WTC11 (cell line): ENCODE measurements at regions not wholly inside any gene's neighbourhood (a gene's known extent, or its start where the extent isn't known, plus 50 kb on each side); places are given as distances from the start of the nearest gene placed in this dataset.

ENCODE experiments used
- ATAC-seq: fragments of 200-7000 bp; cut with Tn5 transposase; 2 replicates; pipeline ENCODE4 v1.10.0; 2021; ENCODE audit warnings: mild to moderate bottlenecking, moderate library complexity
- CTCF ChIA-PET: fragments of 300-600 bp; sonication (Branson Sonifier 250); formaldehyde crosslinking; loops from one replicate; lab custom pipeline; 2021; ENCODE audit warnings: antibody characterized with exemption; lab: Charles Lee
- POLR2A ChIA-PET: fragments of 350-600 bp; sonication (Branson Sonifier 250); formaldehyde crosslinking; loops from one replicate; lab custom pipeline; 2021; ENCODE audit warnings: antibody characterized with exemption; lab: Charles Lee
- DNase-seq: peaks from one replicate; pipeline ENCODE4 v3.0.0; 2021; ENCODE audit warnings: low spot score
- H3K27ac Mint-ChIP-seq: 2 replicates; pipeline ENCODE4 v1.8.0; 2021; ENCODE audit warnings: mixed read lengths
- H3K27me3 Mint-ChIP-seq: 2 replicates; pipeline ENCODE4 v1.8.0; 2021; ENCODE audit warnings: low read depth, mild to moderate bottlenecking, moderate library complexity, mixed read lengths
- H3K36me3 Mint-ChIP-seq: 2 replicates; pipeline ENCODE4 v1.8.0; 2021; ENCODE audit warnings: mixed read lengths
- H3K4me1 Mint-ChIP-seq: 2 replicates; pipeline ENCODE4 v1.8.0; 2022; ENCODE audit warnings: mixed read lengths
- H3K4me3 Mint-ChIP-seq: 2 replicates; pipeline ENCODE4 v1.8.0; 2021; ENCODE audit warnings: mild to moderate bottlenecking, moderate library complexity, mixed read lengths
- H3K9me3 Mint-ChIP-seq: 2 replicates; pipeline ENCODE4 v1.8.0; 2021; ENCODE audit warnings: mixed read lengths
- EMX1 ChIP-seq: fragments of 250-450 bp; sonication (Bioruptor Pico); IDR thresholded peaks from 2 replicates; pipeline ENCODE4 v1.8.0; 2021; ENCODE audit warnings: mild to moderate bottlenecking
- ESRRA ChIP-seq: sonication (generic); formaldehyde crosslinking; IDR thresholded peaks from 2 replicates; pipeline ENCODE4 v1.8.1; 2022; ENCODE audit warnings: mild to moderate bottlenecking, missing genetic modification reagents, borderline replicate concordance
- FOXJ3 ChIP-seq: sonication (generic); formaldehyde crosslinking; IDR thresholded peaks from 2 replicates; pipeline ENCODE4 v1.9.0; 2021; ENCODE audit warnings: missing genetic modification reagents, mild to moderate bottlenecking, borderline replicate concordance
- JAZF1 ChIP-seq: fragments of 250-450 bp; sonication (Bioruptor Pico); IDR thresholded peaks from 2 replicates; pipeline ENCODE4 v1.9.0; 2021; ENCODE audit warnings: moderate library complexity, mild to moderate bottlenecking, inconsistent platforms
- NFYB ChIP-seq: sonication (generic); formaldehyde crosslinking; conservative IDR thresholded peaks from 2 replicates; pipeline ENCODE4 v1.8.0; 2022; ENCODE audit warnings: low read depth, missing genetic modification reagents
- OVOL2 ChIP-seq: fragments of 250-450 bp; sonication (Bioruptor Pico); IDR thresholded peaks from 2 replicates; pipeline ENCODE4 v1.9.0; 2021; ENCODE audit warnings: mild to moderate bottlenecking, borderline replicate concordance
- PRDM15 ChIP-seq: sonication (generic); formaldehyde crosslinking; IDR thresholded peaks from 2 replicates; pipeline ENCODE4 v1.8.0; 2022; ENCODE audit warnings: missing genetic modification reagents
- RELA ChIP-seq: sonication (generic); formaldehyde crosslinking; IDR thresholded peaks from 2 replicates; pipeline ENCODE4 v1.8.1; 2022; ENCODE audit warnings: missing genetic modification reagents, mild to moderate bottlenecking, borderline replicate concordance
- STAT6 ChIP-seq: sonication (generic); formaldehyde crosslinking; conservative IDR thresholded peaks from 2 replicates; pipeline ENCODE4 v1.8.1; 2023; ENCODE audit warnings: mild to moderate bottlenecking, low read depth, missing genetic modification reagents, moderate library complexity
- TCF7 ChIP-seq: sonication (generic); formaldehyde crosslinking; IDR thresholded peaks from 2 replicates; pipeline ENCODE4 v1.8.0; 2022; ENCODE audit warnings: mild to moderate bottlenecking, low read depth, missing genetic modification reagents, moderate library complexity
- ZNF232 ChIP-seq: sonication (generic); formaldehyde crosslinking; IDR thresholded peaks from 2 replicates; pipeline ENCODE4 v1.8.0; 2022; ENCODE audit warnings: mild to moderate bottlenecking, missing genetic modification reagents
- ZNF263 ChIP-seq: sonication (generic); formaldehyde crosslinking; IDR thresholded peaks from 2 replicates; pipeline ENCODE4 v1.8.1; 2022; ENCODE audit warnings: low read depth, mild to moderate bottlenecking, moderate library complexity, missing genetic modification reagents
- ZNF281 ChIP-seq: sonication (generic); formaldehyde crosslinking; IDR thresholded peaks from 2 replicates; pipeline ENCODE4 v1.8.0; 2023; ENCODE audit warnings: mild to moderate bottlenecking, missing genetic modification reagents
- ZNF532 ChIP-seq: fragments of 250-450 bp; sonication (Bioruptor Pico); IDR thresholded peaks from 2 replicates; pipeline ENCODE4 v1.9.0; 2021; ENCODE audit warnings: mild to moderate bottlenecking, borderline replicate concordance

- Mint-ChIP-seq H3K9me3 (peaks cover 11% of the 10 kb centered on the region), H3K27me3 (peaks cover 16% of the 10 kb centered on the region), H3K4me3 (no peak overlapping the region), H3K27ac (no peak overlapping the region), H3K36me3 (no peaks in the 10 kb centered on the region), H3K4me1 (peaks cover 21% of the 10 kb centered on the region)
- CTCF ChIA-PET, result no interaction called here
- DNase-seq (no peak), ATAC-seq (no peak)
- POLR2A ChIA-PET, result no interaction called here
- TF ChIP-seq PRDM15 (CRISPR knock-in tag) (no peak), ZNF281 (CRISPR knock-in tag) (no peak), RELA (CRISPR knock-in tag) (no peak), ZNF263 (CRISPR knock-in tag) (no peak), JAZF1 (CRISPR knock-in tag) (no peak), NFYB (no peak), ZNF232 (no peak), EMX1 (CRISPR knock-in tag) (no peak), ZNF532 (CRISPR knock-in tag) (no peak), ESRRA (CRISPR knock-in tag) (no peak), TCF7 (CRISPR knock-in tag) (no peak), FOXJ3 (CRISPR knock-in tag) (no peak), STAT6 (CRISPR knock-in tag) (no peak), OVOL2 (CRISPR knock-in tag) (no peak)
These were observed 103.5 kb downstream of the RPS24 start for GRCh38 chr10:78137147-78137546.
